ENCODE measurements at regions not wholly inside any gene's neighbourhood (a gene's known extent, or its start where the extent isn't known, plus 50 kb on each side); places are given as distances from the start of the nearest gene placed in this dataset.

GRCh38 chr18:25724997-25725396 is 365.4 kb downstream of the SS18 start:
- DNase-seq (ENCODE audit: low read depth in 3 of 3): no peak

DNA sequence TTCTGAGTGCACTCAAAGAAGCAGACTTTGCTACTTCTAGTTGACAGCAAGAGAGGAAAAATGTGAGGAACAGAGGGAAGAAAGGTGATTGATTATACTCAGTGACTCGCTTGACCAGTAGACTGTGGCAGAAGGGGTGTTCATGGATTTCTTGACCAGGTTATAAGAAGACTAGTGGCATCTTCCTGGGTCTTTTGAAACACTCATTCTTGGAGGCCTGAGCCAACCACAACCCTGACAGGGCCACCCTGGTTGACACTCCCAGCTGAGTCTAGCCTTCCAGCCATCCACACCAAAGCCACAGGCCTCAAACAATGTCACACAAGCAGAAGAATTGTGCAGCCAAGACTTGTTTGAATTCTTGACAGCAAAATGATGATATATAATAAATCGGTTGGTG is 366.3 kb downstream of the SS18 start:
- DNase-seq (ENCODE audit: low read depth in 3 of 3): no peak

GRCh38 chr18:25713103-25713502 is 361.1 kb upstream of the ZNF521 start:
- DNase-seq (ENCODE audit: low read depth in 3 of 3): no peak

GRCh38 chr18:25710981-25711380 is 359.0 kb upstream of the ZNF521 start:
- no peak for DNase-seq (ENCODE audit: low read depth in 3 of 3)

- no peak for DNase-seq (ENCODE audit: low read depth in 3 of 3)
Measured at GRCh38 chr18:25705650-25706049, 353.7 kb upstream of the ZNF521 start.

- DNase-seq (ENCODE audit: low read depth in 3 of 3): no peak
Measured at GRCh38 chr18:25704494-25704893, 352.5 kb upstream of the ZNF521 start.

- no peak for DNase-seq (ENCODE audit: low read depth in 3 of 3)
Measured at GRCh38 chr18:25704071-25704470, 352.1 kb upstream of the ZNF521 start.

DNA sequence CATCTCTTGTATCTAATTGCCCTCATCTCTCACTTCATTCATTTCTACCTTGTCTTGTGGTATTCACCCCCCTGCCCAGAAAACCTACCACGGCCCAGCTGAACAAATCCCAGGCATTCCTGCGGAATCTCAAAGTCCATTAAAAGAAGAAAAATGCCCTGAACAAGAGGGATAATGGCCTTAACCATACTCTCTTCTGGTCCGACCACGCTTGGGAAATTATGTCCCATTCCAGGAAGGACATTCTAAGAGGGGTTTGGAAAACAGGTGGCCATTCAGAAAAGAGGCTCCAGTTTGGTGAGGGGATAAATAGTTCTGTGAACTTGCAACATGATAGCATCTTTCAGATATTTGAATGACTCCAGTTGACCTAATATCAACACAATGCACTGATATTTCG is 349.9 kb upstream of the ZNF521 start:
- DNase-seq (ENCODE audit: low read depth in 3 of 3): no peak

- DNase-seq (ENCODE audit: low read depth in 3 of 3): no peak
Measured at GRCh38 chr18:25686960-25687500, 335.1 kb upstream of the ZNF521 start.

- no peak for DNase-seq (ENCODE audit: low read depth in 3 of 3)
Measured at GRCh38 chr18:25685088-25685487, 333.1 kb upstream of the ZNF521 start.

- DNase-seq (ENCODE audit: low read depth in 3 of 3): no peak
Measured at GRCh38 chr18:25679491-25679890, 327.5 kb upstream of the ZNF521 start.

GRCh38 chr18:25678221-25678620 is 326.3 kb upstream of the ZNF521 start:
- DNase-seq (ENCODE audit: low read depth in 3 of 3): no peak

DNA sequence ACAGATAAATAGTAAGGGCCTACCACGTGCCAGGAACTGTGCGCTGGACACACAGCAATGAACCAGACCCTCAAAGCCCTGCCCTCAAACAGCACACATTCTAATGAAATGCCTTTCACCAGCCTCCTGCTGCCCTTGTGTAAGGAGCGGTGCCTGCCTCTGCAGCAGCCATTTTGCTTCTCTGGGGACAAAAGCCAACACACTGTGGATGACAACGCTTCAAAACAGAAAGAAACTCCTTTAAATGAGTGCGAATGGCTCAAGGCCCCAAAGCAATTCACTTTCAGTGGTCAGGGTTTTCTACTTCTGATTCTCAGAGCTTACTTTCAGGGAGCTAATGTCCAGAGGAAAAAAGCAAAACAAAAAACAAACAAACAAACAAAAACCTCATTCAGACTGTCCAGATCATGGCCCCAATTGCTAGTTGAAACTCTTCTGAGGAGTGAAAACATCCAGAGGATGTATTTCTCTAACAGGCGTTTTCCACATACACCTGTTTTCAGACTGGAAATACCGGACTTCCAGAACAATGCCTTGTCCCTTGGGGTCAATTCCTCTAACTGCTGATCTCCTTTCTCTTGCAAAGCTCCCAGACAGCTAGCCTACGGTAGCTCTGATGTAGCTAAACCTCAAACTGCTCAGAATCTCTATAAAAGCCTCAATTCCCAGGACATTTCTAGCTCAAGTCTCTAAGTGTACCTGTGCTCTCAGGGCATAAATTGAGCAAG is 323.3 kb upstream of the ZNF521 start:
- DNase-seq (ENCODE audit: low read depth in 3 of 3): no peak

GRCh38 chr18:25674183-25674582 is 322.2 kb upstream of the ZNF521 start:
- no peak for DNase-seq (ENCODE audit: low read depth in 3 of 3)

DNA sequence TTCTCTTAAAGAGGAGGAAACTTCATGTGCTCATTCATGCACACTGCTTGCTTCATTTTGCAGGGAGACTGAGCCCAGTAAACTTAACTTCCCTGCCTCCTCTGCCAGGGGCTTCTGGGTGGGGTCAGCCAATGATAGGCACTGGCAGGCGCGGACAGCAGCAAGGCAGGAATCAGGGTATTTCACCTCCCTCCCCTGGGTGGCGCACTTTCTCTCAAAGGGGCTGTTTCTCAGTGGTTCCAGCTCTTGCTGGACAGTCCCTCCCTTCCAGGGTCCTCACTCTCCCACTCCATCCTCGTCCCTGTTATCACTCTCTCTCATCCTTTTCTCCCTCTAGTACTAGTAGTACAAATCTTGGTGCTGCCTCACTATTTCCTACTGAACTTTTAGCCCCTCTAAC is 320.5 kb upstream of the ZNF521 start:
- DNase-seq (ENCODE audit: low read depth in 3 of 3): no peak

GRCh38 chr18:25669741-25670140 is 317.8 kb upstream of the ZNF521 start:
- no peak for DNase-seq (ENCODE audit: low read depth in 3 of 3)

DNA sequence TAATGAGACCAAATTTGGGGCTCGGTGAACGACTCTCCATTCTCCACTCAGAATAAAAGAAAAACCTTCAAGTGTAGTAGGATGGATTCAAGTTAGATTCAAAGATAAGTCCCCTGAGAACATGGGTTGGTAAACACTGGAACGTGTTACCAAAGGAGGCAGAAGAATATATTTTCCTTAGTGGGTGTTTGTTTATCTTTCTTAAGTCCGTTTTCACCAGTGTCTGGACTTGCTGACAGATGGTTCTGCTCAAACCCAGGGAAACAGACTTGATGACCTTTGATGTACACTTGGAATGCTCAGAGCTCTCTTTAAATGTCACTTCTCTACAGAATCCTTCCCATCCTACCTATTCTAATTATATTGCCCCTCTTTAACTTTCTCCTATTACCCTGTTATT is 310.3 kb upstream of the ZNF521 start:
- DNase-seq (ENCODE audit: low read depth in 3 of 3): no peak

DNA sequence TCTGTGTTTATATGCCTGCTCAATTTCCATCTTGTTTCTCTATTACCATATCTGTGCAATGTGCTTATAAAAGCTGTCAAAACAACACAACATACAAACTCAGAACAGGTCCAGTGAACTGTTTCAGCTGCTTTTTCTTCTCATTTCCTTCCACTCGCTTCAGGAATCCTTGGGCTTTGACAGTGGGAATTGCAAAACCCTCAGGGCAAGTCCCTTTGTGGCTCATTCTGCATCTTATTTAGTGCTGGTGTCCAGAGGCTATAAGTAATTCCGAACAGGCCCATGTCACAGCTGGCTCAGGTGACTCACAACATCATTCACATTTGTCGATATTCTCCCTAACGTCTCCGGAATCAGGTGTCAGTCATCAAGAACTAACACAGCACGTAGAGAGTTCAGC is 309.9 kb upstream of the ZNF521 start:
- DNase-seq (ENCODE audit: low read depth in 3 of 3): no peak

- no peak for DNase-seq (ENCODE audit: low read depth in 3 of 3)
Measured at GRCh38 chr18:25659541-25659940, 307.6 kb upstream of the ZNF521 start.

DNA sequence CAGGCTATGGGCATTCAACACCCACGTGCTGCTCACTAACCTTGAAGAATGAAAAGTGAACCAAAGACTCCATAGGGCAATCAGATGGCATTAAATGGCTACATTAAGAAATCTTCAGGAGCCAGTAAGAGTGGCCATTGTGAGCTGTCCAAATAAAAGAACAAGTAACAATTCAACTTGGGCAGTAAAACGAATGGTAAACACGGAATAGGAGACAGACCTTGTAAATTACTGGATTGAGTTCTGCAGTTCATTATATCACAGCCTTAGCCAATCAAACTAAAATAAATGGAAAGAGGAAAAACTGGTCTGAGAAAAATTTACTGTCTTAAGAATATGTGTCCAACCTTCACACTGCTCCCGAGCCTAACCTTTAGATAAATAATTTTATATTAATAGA is 306.5 kb upstream of the ZNF521 start:
- DNase-seq (ENCODE audit: low read depth in 3 of 3): no peak

- no peak for DNase-seq (ENCODE audit: low read depth in 3 of 3)
Measured at GRCh38 chr18:25651553-25651952, 299.6 kb upstream of the ZNF521 start.

DNA sequence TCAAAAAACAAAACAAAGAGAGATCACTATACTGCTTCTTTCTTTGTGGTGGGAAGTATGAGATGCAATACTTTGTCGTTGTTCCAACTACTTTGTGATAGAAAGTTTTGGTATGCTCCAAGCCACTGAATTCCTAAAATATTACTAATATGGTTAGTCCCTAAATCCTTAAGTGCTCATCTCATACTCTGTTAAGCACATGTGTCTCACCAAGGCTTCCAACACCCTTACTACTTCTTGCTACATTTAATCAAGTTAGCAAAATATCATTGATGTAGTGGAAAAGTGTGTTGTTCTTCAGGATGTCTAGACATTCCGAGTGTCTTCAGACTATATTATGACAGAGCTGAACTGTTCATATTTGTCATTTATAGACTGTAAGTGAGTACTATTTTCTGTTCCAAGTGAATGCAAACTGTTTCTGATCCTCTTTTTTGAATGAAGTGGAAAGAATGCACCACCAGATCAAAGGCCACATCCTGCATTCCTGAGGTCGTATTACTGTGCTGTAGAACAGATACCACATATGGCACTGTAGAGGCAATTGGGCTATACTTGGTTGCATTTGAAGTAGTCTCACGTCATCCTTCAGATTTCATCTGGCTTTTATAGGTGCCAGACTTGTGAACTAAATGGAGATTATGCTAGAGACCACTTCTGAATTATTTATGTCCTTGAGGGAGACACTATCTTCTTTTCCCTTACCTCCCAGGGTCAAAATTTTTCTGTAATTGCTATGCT is 298.4 kb upstream of the ZNF521 start:
- DNase-seq (ENCODE audit: low read depth in 3 of 3): no peak

DNA sequence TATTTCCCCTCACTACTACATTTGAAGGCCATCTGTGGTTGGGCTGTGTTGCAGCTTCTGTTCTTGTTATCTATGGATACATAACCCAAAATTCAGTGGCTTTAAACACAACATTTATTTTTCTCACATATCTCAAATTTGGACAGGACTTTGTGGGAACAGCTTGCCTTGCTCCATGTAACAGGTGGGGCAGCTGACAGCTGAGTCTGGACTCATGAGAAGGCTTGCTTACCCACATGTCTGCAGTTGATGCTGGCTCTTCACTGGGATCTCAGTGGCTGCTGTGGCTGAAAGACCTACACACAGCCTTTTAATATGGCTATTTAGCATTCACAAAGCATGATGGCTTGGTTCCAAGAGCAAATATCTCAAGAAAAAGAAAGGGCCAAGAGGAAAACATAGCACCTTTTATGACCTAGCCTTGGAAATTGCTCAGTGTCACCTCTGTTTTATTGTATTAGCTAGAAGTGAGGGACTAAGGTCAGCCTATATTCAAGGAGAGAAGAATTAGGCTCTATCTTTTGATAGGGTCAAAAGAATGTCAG is 296.8 kb upstream of the ZNF521 start:
- DNase-seq (ENCODE audit: low read depth in 3 of 3): no peak
